ENCODE measurements at regions not wholly inside any gene's neighbourhood (a gene's known extent, or its start where the extent isn't known, plus 50 kb on each side); places are given as distances from the start of the nearest gene placed in this dataset.

- TF ChIP-seq EZH2phosphoT487 (IDR thresholded peaks at IDR 0.05; ENCODE audit: borderline replicate concordance, low read length): no peak
Measured at GRCh38 chr9:81473708-81474107, 215.6 kb downstream of the TLE1 start.

GRCh38 chr9:81473206-81473605, 216.1 kb downstream of the TLE1 start:
- H3K4me2 ChIP-seq (ENCODE audit: low read length): no peak overlapping the region
- no peaks in the 10 kb centered on the region for H4K20me1 ChIP-seq (ENCODE audit: control insufficient read depth, insufficient read depth, low read depth, low read length)
- no peaks in the 10 kb centered on the region for H3K79me2 ChIP-seq (ENCODE audit: control insufficient read depth, low read length)
- H3K27me3 ChIP-seq (ENCODE audit: control insufficient read depth, low read length): no peaks in the 10 kb centered on the region
- no peaks in the 10 kb centered on the region for H3K9me3 ChIP-seq (ENCODE audit: control insufficient read depth, insufficient read depth, low read length)
- no peak overlapping the region for H3K27ac ChIP-seq (ENCODE audit: low read depth, low read length)
- H3F3A ChIP-seq (ENCODE audit: control insufficient read depth, insufficient read depth): no peaks in the 10 kb centered on the region
- no peaks in the 10 kb centered on the region for H3K36me3 ChIP-seq (ENCODE audit: control insufficient read depth, low read length)
- TF ChIP-seq EZH2phosphoT487 (IDR thresholded peaks at IDR 0.05; ENCODE audit: borderline replicate concordance, low read length): no peak
- TF ChIP-seq CTCF (IDR thresholded peaks at IDR 0.05; ENCODE audit: low read depth, low read length, poor library complexity, severe bottlenecking): no peak
- H3K9me2 ChIP-seq (replicated peaks; ENCODE audit: control insufficient read depth, low read length): no peaks in the 10 kb centered on the region
- no peaks in the 10 kb centered on the region for H3K4me1 ChIP-seq (ENCODE audit: control insufficient read depth, low read length)
- H3K4me3 ChIP-seq (ENCODE audit: low read length): no peak overlapping the region

More at GRCh38 chr9:81473708-81474107, 215.6 kb downstream of the TLE1 start:
- Histone ChIP-seq H3K27me3 (ENCODE audit: control insufficient read depth, low read length) (no peaks in the 10 kb centered on the region), H3K79me2 (ENCODE audit: control insufficient read depth, low read length) (no peaks in the 10 kb centered on the region), H3K4me2 (ENCODE audit: low read length) (no peak overlapping the region), H3K9me3 (ENCODE audit: control insufficient read depth, insufficient read depth, low read length) (no peaks in the 10 kb centered on the region), H4K20me1 (ENCODE audit: control insufficient read depth, insufficient read depth, low read depth, low read length) (no peaks in the 10 kb centered on the region), H3K4me1 (ENCODE audit: control insufficient read depth, low read length) (no peaks in the 10 kb centered on the region), H3K27ac (ENCODE audit: low read depth, low read length) (no peak overlapping the region), H3K36me3 (ENCODE audit: control insufficient read depth, low read length) (no peaks in the 10 kb centered on the region), H3F3A (ENCODE audit: control insufficient read depth, insufficient read depth) (no peaks in the 10 kb centered on the region), H3K4me3 (ENCODE audit: low read length) (no peak overlapping the region), H3K9me2 (replicated peaks; ENCODE audit: control insufficient read depth, low read length) (no peaks in the 10 kb centered on the region)

GRCh38 chr9:81472701-81473100, 216.6 kb downstream of the TLE1 start:
- Histone ChIP-seq H3K27ac (ENCODE audit: low read depth, low read length) (no peak overlapping the region), H3K9me3 (ENCODE audit: control insufficient read depth, insufficient read depth, low read length) (no peaks in the 10 kb centered on the region), H3K79me2 (ENCODE audit: control insufficient read depth, low read length) (no peaks in the 10 kb centered on the region), H4K20me1 (ENCODE audit: control insufficient read depth, insufficient read depth, low read depth, low read length) (no peaks in the 10 kb centered on the region), H3K4me3 (ENCODE audit: low read length) (no peak overlapping the region), H3K4me1 (ENCODE audit: control insufficient read depth, low read length) (no peaks in the 10 kb centered on the region), H3F3A (ENCODE audit: control insufficient read depth, insufficient read depth) (no peaks in the 10 kb centered on the region), H3K27me3 (ENCODE audit: control insufficient read depth, low read length) (no peaks in the 10 kb centered on the region), H3K36me3 (ENCODE audit: control insufficient read depth, low read length) (no peaks in the 10 kb centered on the region), H3K9me2 (replicated peaks; ENCODE audit: control insufficient read depth, low read length) (no peaks in the 10 kb centered on the region), H3K4me2 (ENCODE audit: low read length) (no peak overlapping the region)
- TF ChIP-seq CTCF (IDR thresholded peaks at IDR 0.05; ENCODE audit: low read depth, low read length, poor library complexity, severe bottlenecking): no peak
- TF ChIP-seq EZH2phosphoT487 (IDR thresholded peaks at IDR 0.05; ENCODE audit: borderline replicate concordance, low read length): no peak

GRCh38 chr9:81470864-81471263, 218.5 kb downstream of the TLE1 start:
- H3K4me3 ChIP-seq (ENCODE audit: low read length): no peak overlapping the region
- H3K4me1 ChIP-seq (ENCODE audit: control insufficient read depth, low read length): no peaks in the 10 kb centered on the region
- TF ChIP-seq CTCF (IDR thresholded peaks at IDR 0.05; ENCODE audit: low read depth, low read length, poor library complexity, severe bottlenecking): no peak
- TF ChIP-seq EZH2phosphoT487 (IDR thresholded peaks at IDR 0.05; ENCODE audit: borderline replicate concordance, low read length): no peak

More at GRCh38 chr9:81470864-81471263, 218.5 kb downstream of the TLE1 start:
- Histone ChIP-seq H4K20me1 (ENCODE audit: control insufficient read depth, insufficient read depth, low read depth, low read length) (no peaks in the 10 kb centered on the region), H3K27me3 (ENCODE audit: control insufficient read depth, low read length) (no peaks in the 10 kb centered on the region), H3F3A (ENCODE audit: control insufficient read depth, insufficient read depth) (no peaks in the 10 kb centered on the region), H3K79me2 (ENCODE audit: control insufficient read depth, low read length) (no peaks in the 10 kb centered on the region), H3K4me2 (ENCODE audit: low read length) (no peak overlapping the region), H3K9me3 (ENCODE audit: control insufficient read depth, insufficient read depth, low read length) (no peaks in the 10 kb centered on the region), H3K27ac (ENCODE audit: low read depth, low read length) (no peak overlapping the region), H3K9me2 (replicated peaks; ENCODE audit: control insufficient read depth, low read length) (no peaks in the 10 kb centered on the region), H3K36me3 (ENCODE audit: control insufficient read depth, low read length) (no peaks in the 10 kb centered on the region)
